H1 (cell line): ENCODE measurements at regions not wholly inside any gene's neighbourhood (a gene's known extent, or its start where the extent isn't known, plus 50 kb on each side); places are given as distances from the start of the nearest gene placed in this dataset.

Experiments
- CTCF ChIA-PET: fragments of 300-600 bp; sonication (Branson Sonifier 250); formaldehyde crosslinking; loops from one replicate; lab custom pipeline; 2021; ENCODE audit not compliant: partially characterized antibody; lab: Charles Lee
- POLR2A ChIA-PET: fragments of 300-600 bp; sonication (Branson Sonifier 250); formaldehyde crosslinking; loops from one replicate; lab custom pipeline; 2021; ENCODE audit warnings: inconsistent platforms; ENCODE audit not compliant: partially characterized antibody; lab: Charles Lee
- DNase-seq, 2 experiments: peaks; one replicate each; pipeline versions ENCODE4 v3.0.0 to v3.0.0-alpha.2; 2010 to 2022; ENCODE audit warnings: low spot score in 2 of 2, low read depth in 1 of 2, mixed read lengths in 1 of 2
- FAIRE-seq: peaks from 2 replicates; lab custom pipeline; 2011; peaks lifted over from hg19 to GRCh38; lab: Jason Lieb, UNC
- H2AFZ ChIP-seq: 2 replicates; pipeline ENCODE4 v1.8.1; 2012; ENCODE audit warnings: low read length, inconsistent platforms
- H2AK5ac ChIP-seq: 2 replicates; pipeline ENCODE4 v1.6.1; 2013; ENCODE audit warnings: low read depth, low read length
- H2BK120ac ChIP-seq: replicated peaks from 2 replicates; pipeline ENCODE3; 2013; ENCODE audit warnings: low read depth, low read length, inconsistent platforms
- H2BK12ac ChIP-seq: 2 replicates; pipeline ENCODE4 v1.6.1; 2013; ENCODE audit warnings: low read depth, low read length
- H2BK15ac ChIP-seq: 2 replicates; pipeline ENCODE4 v1.6.1; 2013; ENCODE audit warnings: low read length
- H2BK20ac ChIP-seq: 2 replicates; pipeline ENCODE4 v1.6.1; 2013; ENCODE audit warnings: low read length
- H2BK5ac ChIP-seq: 2 replicates; pipeline ENCODE4 v1.6.1; 2013; ENCODE audit warnings: low read depth, low read length
- H3K14ac ChIP-seq: 2 replicates; pipeline ENCODE4 v1.6.1; 2013; ENCODE audit warnings: inconsistent platforms; ENCODE audit not compliant: insufficient read length
- H3K18ac ChIP-seq: 2 replicates; pipeline ENCODE4 v1.6.1; 2013; ENCODE audit warnings: low read length; ENCODE audit errors: extremely low read depth
- H3K23ac ChIP-seq: 2 replicates; pipeline ENCODE4 v1.6.1; 2013; ENCODE audit warnings: inconsistent platforms; ENCODE audit not compliant: insufficient read length
- H3K23me2 ChIP-seq: 2 replicates; pipeline ENCODE4 v1.6.1; 2013; ENCODE audit warnings: low read depth, low read length
- H3K27ac ChIP-seq: 2 replicates; pipeline ENCODE4 v1.6.1; 2011; ENCODE audit warnings: low read depth, low read length, inconsistent platforms
- H3K27me3 ChIP-seq, 4 experiments: replicated peaks in 1 of 4; 1 replicate in 1 of 4; 2 replicates in 3 of 4; pipeline versions ENCODE4 v1.6.1 to v1.8.1; 2011 to 2013; ENCODE audit warnings: low read length in 3 of 4, mild to moderate bottlenecking in 3 of 4, inconsistent platforms in 2 of 4, mixed read lengths in 2 of 4, moderate library complexity in 1 of 4; ENCODE audit not compliant: control insufficient read depth in 3 of 4, insufficient read depth in 3 of 4; ENCODE audit errors: extremely low read depth in 1 of 4
- H3K36me3 ChIP-seq, 4 experiments: 2 replicates each; pipeline versions ENCODE4 v1.6.1 to v1.8.1; 2011 to 2013; ENCODE audit warnings: mild to moderate bottlenecking in 4 of 4, low read length in 3 of 4, moderate library complexity in 2 of 4, control low read depth in 1 of 4, inconsistent platforms in 1 of 4; ENCODE audit not compliant: insufficient read depth in 4 of 4, control insufficient read depth in 2 of 4
- H3K4ac ChIP-seq: replicated peaks from 2 replicates; pipeline ENCODE3; 2013; ENCODE audit warnings: low read length, low read depth, mixed read lengths, inconsistent platforms; ENCODE audit not compliant: insufficient read length
- H3K4me1 ChIP-seq, 4 experiments: replicated peaks in 1 of 4; 1 replicate in 1 of 4; 2 replicates in 3 of 4; pipeline versions ENCODE4 v1.6.1 to v1.8.1; 2011 to 2013; ENCODE audit warnings: low read length in 3 of 4, inconsistent platforms in 2 of 4, mixed read lengths in 1 of 4; ENCODE audit not compliant: insufficient read depth in 4 of 4, control insufficient read depth in 3 of 4
- H3K4me2 ChIP-seq, 2 experiments: 2 replicates each; pipeline versions ENCODE4 v1.6.1 to v1.8.1; 2011 to 2013; ENCODE audit warnings: low read depth in 2 of 2, low read length in 2 of 2, control low read depth in 1 of 2, inconsistent platforms in 1 of 2, mild to moderate bottlenecking in 1 of 2; ENCODE audit not compliant: insufficient read depth in 1 of 2
- H3K4me3 ChIP-seq, 4 experiments: fragments of 200-600, 300-600 bp in 1 of 4; sonication (generic), shearing (Covaris generic), sonication (Bioruptor Twin) in 1 of 4; 2 replicates each; pipeline versions ENCODE4 v1.5.1 to v1.8.1; 2011 to 2016; ENCODE audit warnings: low read length in 4 of 4, low read depth in 3 of 4, control low read depth in 2 of 4, inconsistent platforms in 2 of 4, mild to moderate bottlenecking in 2 of 4, mixed read lengths in 1 of 4, moderate library complexity in 1 of 4; ENCODE audit not compliant: insufficient read depth in 2 of 4; ENCODE audit errors: extremely low read depth in 1 of 4
- H3K56ac ChIP-seq: replicated peaks from 2 replicates; pipeline ENCODE3; 2013; ENCODE audit warnings: low read depth, mild to moderate bottlenecking, mixed read lengths, low read length, inconsistent platforms; ENCODE audit not compliant: insufficient read length
- H3K79me1 ChIP-seq: 2 replicates; pipeline ENCODE4 v1.6.1; 2013; ENCODE audit warnings: low read depth, low read length, control low read depth
- H3K79me2 ChIP-seq, 2 experiments: 2 replicates each; pipeline versions ENCODE4 v1.6.1 to v1.8.1; 2012 to 2013; ENCODE audit warnings: low read length in 2 of 2, mild to moderate bottlenecking in 2 of 2, inconsistent platforms in 1 of 2; ENCODE audit not compliant: insufficient read depth in 2 of 2, control insufficient read depth in 1 of 2
- H3K9ac ChIP-seq, 4 experiments: replicated peaks in 1 of 4; 1 replicate in 1 of 4; 2 replicates in 3 of 4; pipeline versions ENCODE4 v1.6.1 to v1.8.1; 2011 to 2013; ENCODE audit warnings: low read depth in 3 of 4, low read length in 3 of 4, control low read depth in 2 of 4, mild to moderate bottlenecking in 2 of 4, moderate library complexity in 2 of 4, inconsistent platforms in 1 of 4; ENCODE audit errors: extremely low read depth in 1 of 4
- H3K9me3 ChIP-seq, 2 experiments: 2 replicates each; pipeline versions ENCODE4 v1.6.1 to v1.8.1; 2012 to 2013; ENCODE audit warnings: mild to moderate bottlenecking in 2 of 2, moderate library complexity in 2 of 2, control low read depth in 1 of 2, inconsistent platforms in 1 of 2, low read depth in 1 of 2, low read length in 1 of 2, mixed read lengths in 1 of 2; ENCODE audit not compliant: insufficient read depth in 2 of 2
- H4K20me1 ChIP-seq, 2 experiments: replicated peaks in 1 of 2; 2 replicates each; pipeline versions ENCODE3 to v1.8.1; 2011 to 2013; ENCODE audit warnings: inconsistent platforms in 2 of 2, low read length in 2 of 2, mild to moderate bottlenecking in 1 of 2; ENCODE audit not compliant: insufficient read depth in 2 of 2, control insufficient read depth in 1 of 2
- H4K5ac ChIP-seq: 2 replicates; pipeline ENCODE4 v1.6.1; 2013; ENCODE audit warnings: low read length, low read depth, mixed read lengths, inconsistent platforms; ENCODE audit not compliant: insufficient read length
- H4K8ac ChIP-seq: 2 replicates; pipeline ENCODE4 v1.8.0; 2013; ENCODE audit warnings: mild to moderate bottlenecking, moderate library complexity, low read length, inconsistent platforms; ENCODE audit not compliant: insufficient read depth; ENCODE audit errors: extremely low read depth
- H4K91ac ChIP-seq: replicated peaks from 2 replicates; pipeline ENCODE3; 2013; ENCODE audit warnings: low read length, mixed read lengths, inconsistent platforms; ENCODE audit not compliant: insufficient read length
- BCL11A ChIP-seq, 2 experiments: IDR thresholded peaks; one replicate each; pipeline ENCODE4 v1.6.1; 2011; ENCODE audit warnings: low read depth in 2 of 2, low read length in 2 of 2, mild to moderate bottlenecking in 2 of 2
- GTF2F1 ChIP-seq: IDR thresholded peaks from 2 replicates; pipeline ENCODE4 v1.6.1; 2012; ENCODE audit warnings: low read depth, low read length, improper control_type of control experiment, borderline replicate concordance
- SRF ChIP-seq: IDR thresholded peaks from 2 replicates; pipeline ENCODE4 v1.6.1; 2011; ENCODE audit warnings: mild to moderate bottlenecking, low read depth, low read length, moderate library complexity
- WGBS, 2 experiments: shearing (Covaris generic) in 1 of 2; methylation state at CpG; one replicate each; pipeline versions ENCODE4 v1.1.6 to v1.1.7; 2013 to 2015; ENCODE audit warnings: low lambda C conversion rate in 2 of 2, mixed read lengths in 2 of 2, inconsistent platforms in 1 of 2, low coverage in 1 of 2, missing lambda C conversion rate in 1 of 2; ENCODE audit not compliant: insufficient replicate concordance in 2 of 2, insufficient coverage in 1 of 2, insufficient read length in 1 of 2; ENCODE audit errors: extremely low coverage in 1 of 2, missing lambda C conversion rate in 1 of 2; 5-methylcytosine and 5-hydroxymethylcytosine counted together
- TF ChIP-seq, protein P1 (sequence below): IDR thresholded peaks from 2 replicates; pipeline ENCODE4 v1.6.1; 2012; ENCODE audit warnings: inconsistent platforms

DNA sequence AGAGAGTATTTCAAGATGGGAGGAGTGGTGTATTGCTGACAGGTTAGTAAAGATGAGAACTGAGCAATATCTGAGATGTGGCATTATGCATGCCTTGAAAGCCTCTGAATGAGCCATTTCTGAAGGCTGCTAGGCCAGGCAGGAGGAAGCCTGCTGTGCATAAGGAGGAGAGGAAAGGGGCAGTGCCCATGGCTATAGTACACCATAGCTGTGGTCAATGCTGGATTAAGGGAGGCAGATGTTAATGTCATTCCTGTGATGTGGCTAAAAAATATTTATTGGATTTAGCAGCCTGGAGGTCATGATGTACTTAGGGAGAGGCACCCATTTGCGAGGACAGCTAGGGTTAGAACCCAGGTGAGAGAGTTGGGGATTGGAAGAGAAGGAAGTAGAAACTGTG lies 130.0 kb upstream of the LNX1 start:
- Histone ChIP-seq H2BK120ac (no peak overlapping the region), H3K23ac (no peak overlapping the region), H3K4ac (no peak overlapping the region), H4K8ac (no peak overlapping the region), H2AK5ac (no peak overlapping the region), H3K18ac (no peak overlapping the region), H2AFZ (no peak overlapping the region), H3K27me3 (no peaks in the 10 kb centered on the region; a peak in 1 of 7 replicates), H3K23me2 (no peaks in the 10 kb centered on the region), H2BK15ac (no peak overlapping the region), H4K5ac (no peak overlapping the region), H4K91ac (no peak overlapping the region), H4K20me1 (no peaks in the 10 kb centered on the region), H3K14ac (no peak overlapping the region), H2BK5ac (no peak overlapping the region), H3K79me1 (no peaks in the 10 kb centered on the region), H3K4me3 (no peak overlapping the region), H3K4me2 (no peak overlapping the region), H3K9ac (no peak overlapping the region), H3K56ac (no peak overlapping the region), H3K9me3 (no peaks in the 10 kb centered on the region), H2BK12ac (no peak overlapping the region), H3K36me3 (no peaks in the 10 kb centered on the region), H3K27ac (no peak overlapping the region), H3K79me2 (no peaks in the 10 kb centered on the region), H3K4me1 (no peaks in the 10 kb centered on the region), H2BK20ac (no peak overlapping the region)
- CTCF ChIA-PET: interaction anchor here (0.6 to 1.2 kb wide), 2 partner anchors 12 to 19 kb away, joined by 3 to 5 read pairs; no protein-coding TSS in a partner anchor
- WGBS, 2 experiments: 100% methylated on average over 1 of the region's 1 CpG; no CpG with 5 or more reads in 1 of the 2 experiments
- FAIRE-seq (no peak), DNase-seq (no peak)
- TF ChIP-seq BCL11A (IDR thresholded peaks at IDR 0.05; ENCODE audit: low read depth in 2 of 2, low read length in 2 of 2) (no peak), SRF (no peak), GTF2F1 (no peak)
- TF ChIP-seq, protein P1, sequence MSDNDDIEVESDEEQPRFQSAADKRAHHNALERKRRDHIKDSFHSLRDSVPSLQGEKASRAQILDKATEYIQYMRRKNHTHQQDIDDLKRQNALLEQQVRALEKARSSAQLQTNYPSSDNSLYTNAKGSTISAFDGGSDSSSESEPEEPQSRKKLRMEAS: no peak
- POLR2A ChIA-PET: no interaction called here
